CD4-positive, alpha-beta T cell treated with Interleukin-4 for 4 hours (primary cell): ENCODE measurements at regions not wholly inside any gene's neighbourhood (a gene's known extent, or its start where the extent isn't known, plus 50 kb on each side); places are given as distances from the start of the nearest gene placed in this dataset.
"Not testable (repeated sequence)": the region's sequence is repeated elsewhere in the genome, so short reads cannot be mapped to it uniquely, and the experiment has no call there.

Experiments used
- DNase-seq: peaks from one replicate; pipeline ENCODE4 v3.0.0-alpha.2; 2020

- no peak for DNase-seq
Measured at GRCh38 chr17:77038884-77039555, 101.7 kb upstream of the SEC14L1 start.

- no peak for DNase-seq
Measured at GRCh38 chr17:77042476-77043231, 98.1 kb upstream of the SEC14L1 start.

- DNase-seq: no peak
Measured at GRCh38 chr17:77045441-77046041, 95.2 kb upstream of the SEC14L1 start.

DNA sequence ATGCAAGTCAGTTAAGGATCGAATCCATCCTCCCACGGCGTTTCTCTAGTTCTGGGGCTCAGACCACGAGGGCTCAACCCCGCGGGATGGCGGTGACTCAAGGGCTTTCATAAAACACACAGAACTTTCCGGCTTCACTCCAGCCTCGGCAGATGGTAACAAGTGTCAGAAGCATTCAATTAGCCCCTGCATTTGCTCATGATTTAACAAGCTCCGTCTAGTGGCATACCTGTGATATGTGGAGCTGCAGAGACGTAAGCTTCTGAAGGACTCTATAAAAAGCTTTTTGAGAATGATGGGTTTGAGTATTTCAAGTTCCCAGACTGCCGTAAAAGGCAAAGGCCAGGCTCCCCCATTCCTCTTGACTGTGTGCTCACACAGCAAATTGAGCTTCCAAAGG is 91.3 kb upstream of the SEC14L1 start:
- DNase-seq: no peak

GRCh38 chr17:77050901-77051300 is 89.9 kb upstream of the SEC14L1 start:
- DNase-seq: not testable (repeated sequence)

DNA sequence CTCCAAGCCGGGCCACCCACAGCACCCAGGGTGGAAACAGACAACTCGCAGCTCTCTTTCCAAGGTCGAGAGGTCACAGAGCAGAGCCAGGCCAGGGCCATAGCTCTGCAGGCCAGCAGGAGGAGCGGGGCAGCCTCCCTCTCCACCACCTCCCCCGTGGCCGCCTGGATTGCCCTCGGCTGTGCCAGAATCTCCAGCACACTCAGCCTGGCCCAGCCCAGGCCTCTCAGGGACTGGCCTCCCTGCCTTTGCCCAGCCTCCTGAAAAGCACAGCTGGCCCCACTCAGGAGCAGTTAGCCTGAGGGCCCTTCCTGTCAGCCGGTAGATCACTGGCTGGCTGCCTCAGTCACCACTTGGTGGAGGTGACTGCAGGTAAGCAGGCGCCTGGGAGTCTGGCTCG is 85.8 kb upstream of the SEC14L1 start:
- no peak for DNase-seq

DNA sequence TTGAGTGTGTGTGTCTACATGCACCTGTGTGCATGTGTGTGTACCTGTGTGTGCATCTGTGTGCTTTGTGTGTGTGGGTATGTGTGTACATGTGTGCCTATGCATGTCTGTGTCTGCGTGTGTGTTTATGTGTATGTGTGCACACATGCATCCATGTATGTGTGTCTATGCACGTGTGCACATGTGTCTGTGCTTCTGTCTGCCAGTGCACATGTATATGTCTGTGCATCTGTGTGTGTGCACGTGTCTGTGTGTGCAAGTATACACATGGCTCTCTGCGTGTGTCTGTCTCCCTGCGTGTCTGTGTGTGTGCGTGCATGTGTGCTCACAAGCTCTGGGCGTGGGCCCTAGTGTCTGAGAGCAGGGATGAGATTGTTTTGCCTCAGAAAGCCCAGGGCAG is 85.3 kb upstream of the SEC14L1 start:
- DNase-seq: no peak

DNA sequence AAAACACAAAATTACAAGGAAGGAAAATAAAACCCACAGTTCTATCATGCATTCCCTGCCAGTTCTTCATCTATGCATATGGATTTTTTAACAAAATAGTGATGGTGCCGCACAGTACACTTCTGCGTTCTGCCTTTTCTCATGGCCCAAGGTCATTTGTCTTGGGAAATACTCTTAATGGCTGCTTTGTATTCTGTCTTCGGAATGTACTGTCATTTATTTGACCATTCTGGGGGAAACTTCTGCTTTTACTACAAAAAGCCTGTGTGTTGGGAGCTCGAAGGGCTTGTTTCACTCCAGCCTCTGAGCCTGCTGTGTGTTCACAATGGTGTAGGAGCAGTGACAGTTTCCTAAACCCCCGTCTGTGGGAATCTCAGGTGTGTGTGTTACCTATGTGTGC is 82.8 kb upstream of the SEC14L1 start:
- no peak for DNase-seq

DNA sequence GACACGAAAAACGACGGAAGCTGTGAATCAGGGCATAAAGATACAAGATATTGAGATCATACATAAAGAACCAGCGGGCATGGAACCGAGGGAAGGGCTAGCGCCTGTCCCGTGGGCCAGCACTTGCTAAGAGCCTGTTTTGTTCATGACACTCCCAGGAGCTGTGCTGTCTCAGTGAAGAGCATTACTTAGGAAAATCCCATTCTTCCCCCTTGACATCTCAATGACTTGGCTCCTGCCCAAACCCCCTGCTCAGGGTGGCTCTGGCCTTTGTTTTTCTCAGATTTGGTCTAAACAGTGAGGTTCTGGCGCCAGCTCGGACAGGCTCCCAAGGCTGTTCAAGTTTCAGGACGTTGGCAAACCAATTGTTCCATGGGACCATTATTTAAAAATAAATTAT is 79.1 kb upstream of the SEC14L1 start:
- DNase-seq: no peak

DNA sequence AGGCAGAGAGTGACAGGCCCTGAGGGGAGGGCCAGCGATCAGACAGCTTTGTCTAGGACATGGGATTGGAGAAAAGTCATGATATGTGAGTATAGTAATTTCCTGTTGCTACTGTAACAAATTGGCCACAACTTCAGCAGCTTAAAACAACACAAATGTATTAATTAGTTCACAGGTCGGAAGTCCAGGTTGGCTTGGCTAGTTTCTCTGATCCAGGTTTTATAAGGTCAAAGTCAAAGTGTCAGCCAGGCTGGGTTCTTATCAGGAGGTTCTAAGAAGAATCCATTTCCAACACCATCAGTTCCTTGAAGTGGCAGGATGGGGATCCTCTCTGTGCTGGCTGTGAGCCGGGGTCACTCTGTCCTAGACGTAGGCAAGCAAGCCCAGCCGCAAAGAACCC is 76.2 kb upstream of the SEC14L1 start:
- no peak for DNase-seq

DNA sequence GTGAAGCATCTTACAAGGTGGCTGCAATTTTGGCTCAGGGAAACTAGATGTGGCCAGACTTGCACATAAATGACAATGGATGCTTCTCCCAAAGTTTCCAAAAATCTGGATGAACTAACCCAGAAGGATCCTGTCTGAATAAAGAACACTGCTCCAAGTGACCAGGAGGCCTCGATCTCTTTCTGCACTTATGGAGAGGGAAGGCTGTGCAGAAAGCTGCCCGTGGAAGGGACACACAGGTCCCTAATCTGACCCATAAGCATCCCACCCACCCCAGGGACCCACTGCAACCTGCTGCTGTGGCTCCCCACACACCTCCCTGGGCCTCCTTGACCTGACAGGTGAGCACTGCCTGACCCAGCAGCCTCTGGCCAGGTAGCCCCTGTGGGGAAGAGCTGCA is 74.6 kb upstream of the SEC14L1 start:
- DNase-seq: no peak

DNA sequence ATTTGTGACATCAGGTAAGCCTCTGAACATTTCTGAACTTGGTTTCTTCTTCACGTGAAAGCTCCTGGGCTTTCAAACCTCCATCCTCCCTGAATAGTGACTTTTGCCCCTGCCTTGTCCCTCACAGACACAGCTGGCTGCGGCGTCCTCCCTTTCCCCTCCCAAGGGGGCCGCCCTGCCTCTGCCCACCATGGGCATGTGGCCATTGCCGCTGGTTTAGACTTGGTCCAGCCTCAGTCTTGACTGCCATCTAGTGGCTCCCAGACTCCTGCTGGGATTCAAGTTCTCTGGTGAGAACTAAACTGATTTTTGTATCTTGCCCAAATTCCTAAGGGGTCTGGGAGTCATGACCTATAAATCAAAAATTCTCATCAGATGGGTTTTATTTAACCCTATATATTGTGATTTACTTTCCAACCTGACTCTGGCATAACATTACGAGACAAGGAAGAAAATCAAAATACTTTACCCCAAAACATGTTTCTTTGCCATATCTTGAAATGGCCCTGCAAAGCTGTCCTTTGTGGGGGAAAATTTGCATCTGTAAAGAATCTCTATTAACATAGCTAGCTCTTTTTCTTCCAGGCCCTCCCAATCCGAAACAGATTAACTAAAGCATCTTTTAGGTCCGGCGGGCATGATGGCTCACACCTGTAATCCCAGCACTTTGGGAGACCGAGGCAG is 73.9 kb upstream of the SEC14L1 start:
- peak; percentile 40 for DNase-seq

- DNase-seq: no peak
Measured at GRCh38 chr17:77068915-77069314, 71.9 kb upstream of the SEC14L1 start.

- no peak for DNase-seq
Measured at GRCh38 chr17:77070888-77071279, 69.9 kb upstream of the SEC14L1 start.

GRCh38 chr17:77071925-77072490 is 68.8 kb upstream of the SEC14L1 start:
- no peak for DNase-seq

DNA sequence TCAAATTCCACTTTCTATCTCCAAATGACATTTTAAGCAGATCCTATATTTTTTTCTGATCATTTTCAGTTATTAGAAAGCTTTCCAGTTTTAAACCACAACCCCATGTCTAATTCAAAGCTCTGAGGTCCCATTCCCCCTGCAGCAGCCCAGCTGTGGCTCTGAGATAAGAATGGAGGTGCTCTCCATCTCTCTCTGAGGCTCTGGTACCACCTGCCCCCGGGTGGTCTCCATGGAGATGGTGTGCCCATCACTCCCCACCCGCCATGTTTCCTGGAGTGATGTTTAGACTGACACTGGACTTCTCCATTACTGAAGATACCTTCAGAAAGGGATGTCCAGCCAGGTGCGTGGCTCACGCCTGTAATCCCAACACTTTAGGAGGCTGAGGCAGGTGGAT is 68.1 kb upstream of the SEC14L1 start:
- DNase-seq: no peak

GRCh38 chr17:77074681-77075080 is 66.1 kb upstream of the SEC14L1 start:
- DNase-seq: no peak

GRCh38 chr17:77076124-77076830 is 64.5 kb upstream of the SEC14L1 start:
- no peak for DNase-seq

- DNase-seq: no peak
Measured at GRCh38 chr17:77083531-77083930, 57.2 kb upstream of the SEC14L1 start.

DNA sequence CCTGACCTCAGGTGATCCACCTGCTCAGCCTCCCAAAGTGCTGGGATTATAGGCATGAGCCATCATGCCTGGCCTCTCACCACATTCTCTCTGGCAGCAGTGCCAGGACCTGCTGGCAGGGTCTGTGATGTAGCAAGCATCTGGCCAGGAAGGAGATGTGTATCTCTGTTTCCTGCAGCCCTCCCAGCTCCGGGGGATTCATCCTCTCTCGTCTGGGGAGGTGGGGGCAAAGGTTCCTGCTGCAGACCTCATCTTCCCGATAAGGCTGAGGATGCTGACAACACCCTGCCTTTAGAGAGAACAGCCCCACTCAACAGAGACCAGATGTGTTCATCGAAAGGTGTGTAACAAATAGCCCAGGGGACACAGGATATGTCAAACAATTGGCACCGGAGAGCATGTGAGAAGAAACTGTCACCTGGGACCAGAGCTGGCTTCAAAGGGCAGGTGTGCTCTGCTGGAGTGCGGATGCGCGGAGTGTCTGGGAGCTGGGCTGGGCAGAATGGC is 54.8 kb upstream of the SEC14L1 start:
- no peak for DNase-seq

GRCh38 chr17:77086433-77087010 is 54.2 kb upstream of the SEC14L1 start:
- peak; percentile 72 for DNase-seq
